Breast epithelium (tissue), 3 donors: ENCODE measurements at regions not wholly inside any gene's neighbourhood (a gene's known extent, or its start where the extent isn't known, plus 50 kb on each side); places are given as distances from the start of the nearest gene placed in this dataset.

Experiments
- POLR2A ChIP-seq: fragments of 450-650 bp; IDR thresholded peaks from one replicate; pipeline ENCODE4 v1.6.1; 2016; ENCODE audit warnings: antibody characterized with exemption, mild to moderate bottlenecking, moderate library complexity
- POLR2AphosphoS5 ChIP-seq, 3 donors: sonication (generic); formaldehyde crosslinking; IDR thresholded peaks; one replicate each; pipeline ENCODE4 v1.6.1; 2017; ENCODE audit warnings: antibody characterized with exemption in 3 of 3
- TF ChIP-seq, protein P1 (sequence below), 3 donors: fragments of 450-650 bp; IDR thresholded peaks; one replicate each; pipeline ENCODE4 v1.5.1; 2016 to 2017; ENCODE audit warnings: antibody characterized with exemption in 3 of 3, mild to moderate bottlenecking in 3 of 3, moderate library complexity in 3 of 3

DNA sequence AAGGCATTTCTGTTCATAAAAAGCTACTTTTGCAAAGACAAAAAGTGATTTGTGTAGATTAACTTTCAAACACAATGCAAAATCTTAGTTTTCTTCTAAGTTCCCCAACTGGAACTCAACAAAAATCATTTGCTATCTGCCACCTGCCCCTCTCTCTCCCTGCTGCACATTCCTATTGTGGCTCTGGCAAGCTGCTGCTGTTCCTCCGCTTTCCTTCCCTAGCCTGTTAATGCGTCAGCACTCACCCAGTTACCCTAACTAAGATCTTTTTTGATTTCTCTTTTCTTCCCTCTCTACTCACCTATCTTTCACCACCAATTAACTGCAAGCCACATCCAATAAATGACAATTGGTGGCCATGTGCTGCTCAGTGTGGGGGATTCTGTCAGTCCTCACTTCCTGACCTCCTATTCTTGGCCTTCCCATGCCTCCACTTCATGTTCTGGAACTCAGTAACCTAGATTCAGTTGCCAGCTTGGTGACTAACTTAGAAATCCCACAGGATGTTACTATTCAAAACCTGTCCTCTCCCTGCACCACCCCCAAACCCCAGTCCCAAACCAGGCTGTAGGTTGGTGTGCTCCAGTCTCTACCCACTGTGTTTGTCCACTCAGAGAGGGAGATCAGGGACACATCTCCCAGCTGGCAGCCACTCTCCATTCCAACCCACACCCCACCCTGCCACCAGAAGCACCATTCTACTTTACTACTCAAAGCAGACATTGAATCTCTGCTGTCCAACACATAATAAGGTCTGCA lies 140.2 kb upstream of the CTTNBP2 start:
- TF ChIP-seq, protein P1, sequence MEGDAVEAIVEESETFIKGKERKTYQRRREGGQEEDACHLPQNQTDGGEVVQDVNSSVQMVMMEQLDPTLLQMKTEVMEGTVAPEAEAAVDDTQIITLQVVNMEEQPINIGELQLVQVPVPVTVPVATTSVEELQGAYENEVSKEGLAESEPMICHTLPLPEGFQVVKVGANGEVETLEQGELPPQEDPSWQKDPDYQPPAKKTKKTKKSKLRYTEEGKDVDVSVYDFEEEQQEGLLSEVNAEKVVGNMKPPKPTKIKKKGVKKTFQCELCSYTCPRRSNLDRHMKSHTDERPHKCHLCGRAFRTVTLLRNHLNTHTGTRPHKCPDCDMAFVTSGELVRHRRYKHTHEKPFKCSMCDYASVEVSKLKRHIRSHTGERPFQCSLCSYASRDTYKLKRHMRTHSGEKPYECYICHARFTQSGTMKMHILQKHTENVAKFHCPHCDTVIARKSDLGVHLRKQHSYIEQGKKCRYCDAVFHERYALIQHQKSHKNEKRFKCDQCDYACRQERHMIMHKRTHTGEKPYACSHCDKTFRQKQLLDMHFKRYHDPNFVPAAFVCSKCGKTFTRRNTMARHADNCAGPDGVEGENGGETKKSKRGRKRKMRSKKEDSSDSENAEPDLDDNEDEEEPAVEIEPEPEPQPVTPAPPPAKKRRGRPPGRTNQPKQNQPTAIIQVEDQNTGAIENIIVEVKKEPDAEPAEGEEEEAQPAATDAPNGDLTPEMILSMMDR (IDR thresholded peaks at IDR 0.05), result no peak
- TF ChIP-seq POLR2A, result no peak
- no peak for TF ChIP-seq POLR2AphosphoS5 (IDR thresholded peaks at IDR 0.05)
